Astrocyte of the spinal cord (primary cell): ENCODE measurements at regions not wholly inside any gene's neighbourhood (a gene's known extent, or its start where the extent isn't known, plus 50 kb on each side); places are given as distances from the start of the nearest gene placed in this dataset.

Experiments used
- DNase-seq: peaks from one replicate; pipeline ENCODE4 v3.0.0; 2011; ENCODE audit warnings: low read depth, low spot score
- H3K4me3 ChIP-seq: 2 replicates; pipeline ENCODE4 v1.5.1; 2011; ENCODE audit warnings: low read depth, mild to moderate bottlenecking, low read length, moderate library complexity
- CTCF ChIP-seq: IDR thresholded peaks from 2 replicates; pipeline ENCODE4 v1.5.1; 2012; ENCODE audit warnings: low read depth, mild to moderate bottlenecking, low read length, inconsistent platforms
- in situ Hi-C: cut with HindIII; loops from 2 replicates; pipeline ENCODE4 v1.10.0; 2017; ENCODE audit warnings: low sequenced_read_pairs

- no peak for DNase-seq
- no peak for TF ChIP-seq CTCF
- H3K4me3 ChIP-seq = no peak overlapping the region
- in situ Hi-C loops = no loop called here
Measured at GRCh38 chr6:43980004-43980795, 147.1 kb downstream of the MRPL14 start.

DNA sequence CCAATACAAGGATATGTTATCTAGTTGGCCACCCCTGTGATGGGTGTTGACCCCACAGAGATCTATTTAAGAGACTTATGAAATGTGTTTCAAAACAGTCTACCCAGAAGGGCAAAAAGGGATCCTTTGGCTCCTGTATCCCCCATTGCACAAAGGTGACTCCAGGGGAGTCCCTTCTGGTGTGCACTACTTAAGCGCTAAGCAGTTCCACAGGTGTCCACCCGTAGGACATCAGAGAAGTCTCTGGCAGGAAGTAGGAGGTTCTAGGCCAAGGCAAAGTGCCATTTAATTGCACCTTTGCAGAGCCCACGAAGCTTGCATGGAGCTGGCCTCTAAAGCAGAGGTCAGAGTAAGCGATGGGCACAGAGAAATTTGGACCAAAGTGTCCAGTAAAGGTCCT is 147.7 kb downstream of the MRPL14 start:
- no peak for TF ChIP-seq CTCF
- in situ Hi-C loops = no loop called here

DNA sequence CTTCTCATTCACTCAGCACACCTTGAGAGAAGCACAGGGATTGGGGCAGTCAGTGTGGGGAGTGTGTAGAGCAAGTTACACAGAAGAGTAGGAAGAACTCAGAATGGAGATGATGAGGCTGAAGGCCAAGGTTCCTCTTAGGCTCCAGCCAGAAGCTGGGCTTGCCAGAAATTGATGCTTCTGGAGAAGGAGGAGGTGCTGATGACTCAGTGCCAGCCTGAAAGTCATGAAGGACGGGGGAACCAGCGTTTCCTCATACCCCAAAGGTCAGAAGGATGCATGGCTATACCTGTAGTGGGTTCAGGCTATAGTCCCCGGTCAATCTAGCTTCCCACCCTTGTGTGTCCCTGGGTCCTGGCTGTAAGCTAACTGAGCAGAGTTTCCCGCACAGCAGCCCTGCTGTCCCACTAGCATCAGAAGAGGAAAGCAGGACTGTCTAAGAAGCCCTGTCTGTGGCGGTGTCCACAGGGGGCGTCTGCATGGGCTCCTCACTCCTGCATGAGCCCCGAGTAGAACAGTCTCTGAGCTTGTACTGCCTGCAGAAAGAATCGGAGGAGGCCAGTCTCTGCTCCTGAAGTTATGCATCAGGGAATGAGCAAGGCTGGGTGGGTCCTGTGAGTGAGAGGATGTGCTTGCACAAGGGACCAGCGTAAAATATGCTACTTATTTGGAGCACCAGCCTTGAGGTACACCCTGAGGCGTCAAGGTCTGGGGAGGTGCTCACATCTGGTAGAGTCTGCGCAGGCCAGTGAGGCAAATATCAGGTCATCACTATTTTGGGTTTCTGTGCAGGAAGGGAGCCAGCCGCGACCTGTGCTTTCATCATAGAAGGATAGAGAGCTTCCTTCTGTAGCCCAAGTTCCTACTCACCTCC is 148.5 kb downstream of the MRPL14 start:
- TF ChIP-seq CTCF = no peak
- in situ Hi-C loops = no loop called here
- H3K4me3 ChIP-seq = no peak overlapping the region
- no peak for DNase-seq

More for the DNA sequence above, 147.7 kb downstream of the MRPL14 start:
- no peak for DNase-seq
- H3K4me3 ChIP-seq = no peak overlapping the region

DNA sequence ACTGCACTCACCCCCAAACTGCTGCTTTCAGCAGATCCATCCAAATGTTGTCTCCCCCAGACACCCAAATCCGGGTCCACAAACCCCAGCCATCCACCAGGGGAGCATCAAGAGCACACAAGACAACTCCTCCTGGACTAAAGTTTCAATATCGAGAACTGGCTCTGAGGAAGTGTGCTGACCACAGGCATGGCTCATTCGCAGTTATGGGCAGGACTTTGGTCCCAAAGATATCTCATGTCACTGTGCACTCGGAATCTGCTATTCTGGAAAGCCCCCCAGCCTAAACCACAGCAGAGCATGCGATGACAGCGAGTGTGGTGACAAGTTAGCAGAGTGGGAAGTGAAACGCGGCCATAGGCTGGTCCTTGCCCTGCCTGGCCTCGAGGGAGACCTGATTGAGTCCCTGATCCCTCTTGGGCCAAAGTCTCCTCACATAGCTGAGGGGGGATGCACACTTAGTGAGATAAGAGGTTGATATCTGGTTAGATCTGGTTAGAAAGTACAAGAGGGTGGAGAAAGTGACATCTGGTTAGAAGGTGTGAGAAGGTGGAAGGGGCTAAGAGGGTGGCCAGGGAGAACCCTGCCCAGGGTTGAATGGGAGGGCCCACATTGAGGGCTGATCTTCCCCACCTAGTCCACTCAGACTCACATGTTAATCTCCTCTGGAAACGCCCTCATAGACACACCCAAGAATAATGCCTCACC is 149.7 kb downstream of the MRPL14 start:
- TF ChIP-seq CTCF = no peak
- in situ Hi-C loops = no loop called here
- no peak overlapping the region for H3K4me3 ChIP-seq
- no peak for DNase-seq

GRCh38 chr6:43976706-43977403 is 150.4 kb downstream of the MRPL14 start:
- TF ChIP-seq CTCF = no peak
- no peak for DNase-seq
- H3K4me3 ChIP-seq = no peak overlapping the region
- in situ Hi-C loops = no loop called here
